H1 (cell line): ENCODE measurements at regions not wholly inside any gene's neighbourhood (a gene's known extent, or its start where the extent isn't known, plus 50 kb on each side); places are given as distances from the start of the nearest gene placed in this dataset.

Experiments used
- SIN3A ChIP-seq, 2 experiments: IDR thresholded peaks in 1 of 2; conservative IDR thresholded peaks in 1 of 2; 2 replicates each; pipeline ENCODE4 v1.6.1; 2011 to 2012; ENCODE audit warnings: low read length in 2 of 2, improper control_type of control experiment in 1 of 2, low read depth in 1 of 2, mild to moderate bottlenecking in 1 of 2
- TAF1 ChIP-seq: IDR thresholded peaks from 2 replicates; pipeline ENCODE4 v1.6.1; 2011; ENCODE audit warnings: mild to moderate bottlenecking, low read depth, low read length

DNA sequence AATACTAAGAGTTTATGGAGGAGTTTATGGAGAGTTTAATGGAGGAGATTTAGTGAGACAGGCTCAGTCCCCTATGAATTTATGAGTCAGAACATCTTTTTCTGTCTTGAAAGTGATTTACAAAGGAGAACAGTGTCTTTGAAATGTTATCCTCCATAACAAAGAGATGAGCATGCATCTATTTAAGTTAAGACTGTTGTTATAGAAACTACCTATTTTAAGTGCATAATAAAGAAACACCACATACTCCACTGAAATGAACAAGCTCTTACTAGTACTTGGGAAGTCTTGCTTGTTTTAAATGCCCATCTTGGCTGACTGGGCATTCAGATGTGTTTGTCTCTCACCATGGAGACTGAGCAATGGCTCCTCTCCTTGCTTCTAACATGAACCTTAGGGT lies 118.7 kb upstream of the ACP3 start (continued):
- TF ChIP-seq SIN3A (conservative IDR thresholded peaks at IDR 0.05 in 1 of 2, IDR thresholded peaks at IDR 0.05 in 1 of 2; ENCODE audit: low read depth in 1 of 2, low read length in 2 of 2) (no peak), TAF1 (no peak)
